IMR-90 (cell line): ENCODE measurements at regions not wholly inside any gene's neighbourhood (a gene's known extent, or its start where the extent isn't known, plus 50 kb on each side); places are given as distances from the start of the nearest gene placed in this dataset.

Source experiments
- ATAC-seq: fragments of 200-7000 bp; cut with Tn5 transposase; 2 replicates; pipeline ENCODE4 v1.9.1; 2020; ENCODE audit warnings: low read depth, mild to moderate bottlenecking, moderate library complexity
- BruUV-seq: library from RNA; stranded (reverse); fragments of 400-500 nt; replicated peaks from 2 replicates; lab custom pipeline; 2021; lab: Mats Ljungman, UMichigan
- CTCF ChIA-PET: fragments of 300-600 bp; formaldehyde crosslinking; extraction: SDS; loops from one replicate; lab custom pipeline; 2021; ENCODE audit warnings: antibody characterized with exemption; lab: Yijun Ruan, JAX
- POLR2A ChIA-PET: fragments of 300-600 bp; sonication (Branson Sonifier 250); formaldehyde crosslinking; loops from one replicate; lab custom pipeline; 2022; ENCODE audit warnings: antibody characterized with exemption; ENCODE audit not compliant: unreplicated experiment; lab: Charles Lee
- DNase-seq: peaks from one replicate; pipeline ENCODE4 v3.0.0; 2013
- H2AFZ ChIP-seq: replicated peaks from 2 replicates; pipeline ENCODE3; 2013; ENCODE audit warnings: low read length, mild to moderate bottlenecking; ENCODE audit not compliant: poor library complexity
- H2AK5ac ChIP-seq: 2 replicates; pipeline ENCODE4 v1.6.1; 2013; ENCODE audit warnings: low read depth, low read length, inconsistent platforms
- H2AK9ac ChIP-seq: replicated peaks from 2 replicates; pipeline ENCODE3; 2013; ENCODE audit warnings: mild to moderate bottlenecking, low read depth, low read length, moderate library complexity; ENCODE audit not compliant: poor library complexity
- H2BK120ac ChIP-seq: 2 replicates; pipeline ENCODE4 v1.6.1; 2013; ENCODE audit warnings: low read depth, low read length, inconsistent platforms
- H2BK15ac ChIP-seq: 3 replicates; pipeline ENCODE4 v1.6.1; 2013; ENCODE audit warnings: low read depth, low read length, inconsistent platforms
- H2BK20ac ChIP-seq: 2 replicates; pipeline ENCODE4 v1.6.1; 2013; ENCODE audit warnings: low read depth, mild to moderate bottlenecking, inconsistent platforms, low read length, moderate library complexity
- H2BK5ac ChIP-seq: 2 replicates; pipeline ENCODE4 v1.6.1; 2013; ENCODE audit warnings: mild to moderate bottlenecking, low read depth, low read length, inconsistent platforms; ENCODE audit not compliant: poor library complexity, severe bottlenecking
- H3K14ac ChIP-seq: replicated peaks from 2 replicates; pipeline ENCODE4 v1.6.1; 2013; ENCODE audit warnings: low read depth, low read length, inconsistent platforms
- H3K18ac ChIP-seq: 2 replicates; pipeline ENCODE4 v1.6.1; 2013; ENCODE audit warnings: low read depth, low read length, control low read depth
- H3K23ac ChIP-seq: 2 replicates; pipeline ENCODE4 v1.6.1; 2013; ENCODE audit warnings: low read depth, low read length, inconsistent platforms
- H3K27ac ChIP-seq: 2 replicates; pipeline ENCODE4 v1.5.1; 2013; ENCODE audit warnings: mild to moderate bottlenecking, control low read depth, low read length; ENCODE audit not compliant: insufficient read depth
- H3K27me3 ChIP-seq: 2 replicates; pipeline ENCODE4 v1.6.1; 2013; ENCODE audit warnings: low read length; ENCODE audit not compliant: control insufficient read depth, insufficient read depth
- H3K36me3 ChIP-seq: 2 replicates; pipeline ENCODE4 v1.6.1; 2013; ENCODE audit warnings: low read length, mixed read lengths; ENCODE audit not compliant: control insufficient read depth, insufficient read depth
- H3K4ac ChIP-seq: 2 replicates; pipeline ENCODE4 v1.6.1; 2013; ENCODE audit warnings: low read depth, low read length, inconsistent platforms
- H3K4me1 ChIP-seq: 2 replicates; pipeline ENCODE4 v1.6.1; 2013; ENCODE audit warnings: low read length, mixed read lengths; ENCODE audit not compliant: control insufficient read depth, insufficient read depth
- H3K4me2 ChIP-seq: 2 replicates; pipeline ENCODE4 v1.6.1; 2013; ENCODE audit warnings: low read depth, mild to moderate bottlenecking, control low read depth, low read length, moderate library complexity
- H3K4me3 ChIP-seq: 2 replicates; pipeline ENCODE4 v1.5.1; 2013; ENCODE audit warnings: low read depth, mild to moderate bottlenecking, control low read depth, low read length, moderate library complexity; ENCODE audit not compliant: insufficient read depth
- H3K56ac ChIP-seq: 2 replicates; pipeline ENCODE4 v1.6.1; 2013; ENCODE audit warnings: low read length, inconsistent platforms; ENCODE audit not compliant: insufficient read depth; ENCODE audit errors: extremely low read depth
- H3K79me1 ChIP-seq, 2 experiments: 2 replicates each; pipeline ENCODE4 v1.6.1; 2013; ENCODE audit warnings: low read length in 2 of 2, inconsistent platforms in 1 of 2, low read depth in 1 of 2
- H3K9ac ChIP-seq: 2 replicates; pipeline ENCODE4 v1.6.1; 2013; ENCODE audit warnings: low read depth, low read length, control low read depth
- H3K9me1 ChIP-seq: 2 replicates; pipeline ENCODE4 v1.6.1; 2013; ENCODE audit warnings: low read length, inconsistent platforms; ENCODE audit not compliant: insufficient read depth
- H3K9me3 ChIP-seq: 2 replicates; pipeline ENCODE4 v1.6.1; 2013; ENCODE audit warnings: low read length; ENCODE audit not compliant: control insufficient read depth, insufficient read depth
- H4K20me1 ChIP-seq: 2 replicates; pipeline ENCODE4 v1.6.1; 2013; ENCODE audit warnings: low read length, inconsistent platforms; ENCODE audit not compliant: insufficient read depth
- H4K5ac ChIP-seq: 2 replicates; pipeline ENCODE4 v1.6.1; 2013; ENCODE audit warnings: mild to moderate bottlenecking, low read depth, low read length, control low read depth
- H4K8ac ChIP-seq, 2 experiments: 2 replicates each; pipeline ENCODE4 v1.6.1; 2013; ENCODE audit warnings: low read depth in 2 of 2, low read length in 2 of 2, control low read depth in 1 of 2, inconsistent platforms in 1 of 2
- H4K91ac ChIP-seq: 2 replicates; pipeline ENCODE4 v1.6.1; 2013; ENCODE audit warnings: low read depth, low read length, inconsistent platforms; ENCODE audit not compliant: insufficient read depth
- BHLHE40 ChIP-seq: fragments of 150-350 bp; IDR thresholded peaks from 2 replicates; pipeline ENCODE4 v1.6.1; 2016; ENCODE audit warnings: mild to moderate bottlenecking, low read depth, low read length
- CEBPB ChIP-seq: IDR thresholded peaks from 2 replicates; pipeline ENCODE4 v1.6.1; 2012; ENCODE audit warnings: low read depth, low read length, improper control_type of control experiment
- CHD1 ChIP-seq: IDR thresholded peaks from 2 replicates; pipeline ENCODE4 v1.6.1; 2012; ENCODE audit warnings: low read depth, low read length, improper control_type of control experiment
- CTCF ChIP-seq: conservative IDR thresholded peaks from 2 replicates; pipeline ENCODE4 v1.5.1; 2012; ENCODE audit warnings: mild to moderate bottlenecking, low read depth, low read length, improper control_type of control experiment
- ELK1 ChIP-seq: fragments of 150-350 bp; IDR thresholded peaks from 2 replicates; pipeline ENCODE4 v1.6.1; 2016; ENCODE audit warnings: low read depth, mild to moderate bottlenecking, low read length, moderate library complexity, borderline replicate concordance
- MAFK ChIP-seq: IDR thresholded peaks from 2 replicates; pipeline ENCODE4 v1.6.1; 2012; ENCODE audit warnings: low read depth, low read length, improper control_type of control experiment
- MAZ ChIP-seq: IDR thresholded peaks from 2 replicates; pipeline ENCODE4 v1.6.1; 2012; ENCODE audit warnings: low read depth, mild to moderate bottlenecking, low read length, improper control_type of control experiment, moderate library complexity, borderline replicate concordance
- MXI1 ChIP-seq: IDR thresholded peaks from 2 replicates; pipeline ENCODE4 v1.6.1; 2012; ENCODE audit warnings: low read depth, mild to moderate bottlenecking, low read length, moderate library complexity, borderline replicate concordance
- NFE2L2 ChIP-seq: fragments of 150-350 bp; IDR thresholded peaks from 2 replicates; pipeline ENCODE4 v1.6.1; 2016; ENCODE audit warnings: low read depth, mild to moderate bottlenecking, low read length
- POLR2A ChIP-seq: IDR thresholded peaks from 2 replicates; pipeline ENCODE4 v1.6.1; 2012; ENCODE audit warnings: mild to moderate bottlenecking, low read depth, low read length
- RAD21 ChIP-seq: IDR thresholded peaks from 2 replicates; pipeline ENCODE4 v1.6.1; 2012; ENCODE audit warnings: low read length, improper control_type of control experiment
- RCOR1 ChIP-seq: IDR thresholded peaks from 2 replicates; pipeline ENCODE4 v1.6.1; 2012; ENCODE audit warnings: mild to moderate bottlenecking, low read length, improper control_type of control experiment; ENCODE audit not compliant: insufficient replicate concordance
- RFX5 ChIP-seq: IDR thresholded peaks from 2 replicates; pipeline ENCODE4 v1.8.0; 2012; ENCODE audit warnings: low read depth, mild to moderate bottlenecking, low read length, moderate library complexity
- SMC3 ChIP-seq: fragments of 150-350 bp; IDR thresholded peaks from 2 replicates; pipeline ENCODE4 v1.6.1; 2016; ENCODE audit warnings: low read depth, mild to moderate bottlenecking, antibody characterized with exemption, low read length, moderate library complexity
- WGBS, 2 experiments: methylation state at CpG; one replicate each; pipeline versions ENCODE4 v1.1.5 to v1.1.7; 2013; ENCODE audit warnings: missing lambda C conversion rate in 2 of 2; ENCODE audit not compliant: insufficient read length in 1 of 2; ENCODE audit errors: extremely low coverage in 2 of 2; 5-methylcytosine and 5-hydroxymethylcytosine counted together
- dilution Hi-C: fragments of 300-500 bp; cut with HindIII; formaldehyde crosslinking; loops from one replicate; pipeline ENCODE4 v1.14.3; 2018; ENCODE audit warnings: low sequenced_read_pairs; ENCODE audit not compliant: unreplicated experiment
- in situ Hi-C: fragments of 300-500 bp; cut with MboI; formaldehyde crosslinking; loops from 3 replicates; pipeline ENCODE4 v1.14.3; 2019; ENCODE audit warnings: low sequenced_read_pairs, inconsistent platforms, mixed read lengths
- intact Hi-C: fragments of 100-400 bp; cut with micrococcal nuclease; formaldehyde crosslinking; loops from 2 replicates; pipeline ENCODE4 v1.10.0; 2022
- TF ChIP-seq, protein P1 (sequence below): fragments of 150-350 bp; IDR thresholded peaks from 2 replicates; pipeline ENCODE4 v1.6.1; 2017; ENCODE audit warnings: mild to moderate bottlenecking, antibody characterized with exemption, low read length, low read depth

- Histone ChIP-seq H2BK20ac (no peak overlapping the region), H2BK15ac (no peak overlapping the region), H3K14ac (no peak overlapping the region), H3K36me3 (no peaks in the 10 kb centered on the region), H3K56ac (no peak overlapping the region), H4K91ac (no peak overlapping the region), H3K4me1 (peaks cover 2% of the 10 kb centered on the region; the same call in 1 of the 2 replicates), H4K5ac (no peak overlapping the region), H4K8ac (no peak overlapping the region), H3K27ac (no peak overlapping the region), H2BK5ac (no peak overlapping the region), H3K9ac (no peak overlapping the region), H3K18ac (no peak overlapping the region), H3K4me3 (no peak overlapping the region), H2BK120ac (no peak overlapping the region), H4K20me1 (no peaks in the 10 kb centered on the region), H3K9me1 (no peaks in the 10 kb centered on the region), H2AK9ac (no peak overlapping the region), H3K9me3 (no peaks in the 10 kb centered on the region), H3K4me2 (no peak overlapping the region), H2AFZ (no peak overlapping the region), H3K4ac (no peak overlapping the region), H2AK5ac (no peak overlapping the region), H3K79me1 (no peaks in the 10 kb centered on the region), H3K23ac (no peak overlapping the region), H3K27me3 (no peaks in the 10 kb centered on the region)
- in situ Hi-C loops (no loop called here), intact Hi-C loops (no loop called here), dilution Hi-C loops (no loop called here)
- ChIA-PET POLR2A (no interaction called here), CTCF (no interaction called here)
- DNase-seq (no peak), ATAC-seq (no peak)
- BruUV-seq: no TSS peak
- no CpG with 5 or more reads among the region's 1 CpG for WGBS, 2 experiments
- no peak for TF ChIP-seq POLR2A
- TF ChIP-seq, protein P1, sequence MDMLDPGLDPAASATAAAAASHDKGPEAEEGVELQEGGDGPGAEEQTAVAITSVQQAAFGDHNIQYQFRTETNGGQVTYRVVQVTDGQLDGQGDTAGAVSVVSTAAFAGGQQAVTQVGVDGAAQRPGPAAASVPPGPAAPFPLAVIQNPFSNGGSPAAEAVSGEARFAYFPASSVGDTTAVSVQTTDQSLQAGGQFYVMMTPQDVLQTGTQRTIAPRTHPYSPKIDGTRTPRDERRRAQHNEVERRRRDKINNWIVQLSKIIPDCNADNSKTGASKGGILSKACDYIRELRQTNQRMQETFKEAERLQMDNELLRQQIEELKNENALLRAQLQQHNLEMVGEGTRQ: no peak
- no peak for TF ChIP-seq SMC3
- no peak for TF ChIP-seq BHLHE40
- no peak for TF ChIP-seq RAD21
- no peak for TF ChIP-seq ELK1
- TF ChIP-seq MAFK: no peak
- no peak for TF ChIP-seq MAZ
- no peak for TF ChIP-seq CTCF
- TF ChIP-seq NFE2L2: no peak
- TF ChIP-seq MXI1: no peak
- no peak for TF ChIP-seq RCOR1
- TF ChIP-seq CHD1: no peak
- TF ChIP-seq RFX5: no peak
- TF ChIP-seq CEBPB: no peak
These were observed 604.9 kb downstream of the NR2F1-AS1 start for GRCh38 chr5:92976156-92976555.
